ENCODE measurements at regions not wholly inside any gene's neighbourhood (a gene's known extent, or its start where the extent isn't known, plus 50 kb on each side); places are given as distances from the start of the nearest gene placed in this dataset.

- TF ChIP-seq CTCF (conservative IDR thresholded peaks at IDR 0.05; ENCODE audit: low read depth, low read length) (no peak), EZH2 (IDR thresholded peaks at IDR 0.05; ENCODE audit: borderline replicate concordance, low read depth, low read length, poor library complexity, severe bottlenecking) (no peak)
Measured at GRCh38 chr2:71936076-71937030, 211.3 kb downstream of the CYP26B1 start.

All from A673 (cell line).